A204.1 (cell line): ENCODE measurements at regions not wholly inside any gene's neighbourhood (a gene's known extent, or its start where the extent isn't known, plus 50 kb on each side); places are given as distances from the start of the nearest gene placed in this dataset.

Source experiments
- FAIRE-seq: peaks from 2 replicates; lab custom pipeline; 2012; peaks lifted over from hg19 to GRCh38; lab: Jason Lieb, UNC

- FAIRE-seq, result no peak
Observed at GRCh38 chr4:138561906-138562305, 319.8 kb upstream of the SLC7A11 start.

GRCh38 chr4:138561276-138561880 lies 319.2 kb upstream of the SLC7A11 start:
- FAIRE-seq, result no peak

DNA sequence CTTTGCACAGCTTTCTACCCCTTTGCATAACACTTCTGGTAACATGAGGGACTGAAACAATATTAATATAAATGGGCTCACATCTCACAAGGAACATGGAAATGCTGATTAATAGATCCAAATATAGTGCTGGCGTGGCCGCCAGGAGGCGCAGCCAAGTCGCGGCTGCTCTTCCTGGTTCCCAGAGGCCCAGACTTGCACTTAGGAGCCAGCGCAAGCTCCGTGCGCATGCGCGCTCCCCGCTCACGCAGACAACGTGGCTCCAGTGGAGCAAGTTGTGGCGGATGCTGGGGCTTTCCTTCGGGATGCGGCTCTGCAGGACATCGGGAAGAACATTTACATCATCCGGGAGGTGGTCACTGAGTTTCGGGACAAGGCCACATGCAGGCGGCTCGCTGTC lies 318.3 kb upstream of the SLC7A11 start:
- FAIRE-seq, result no peak

- FAIRE-seq, result no peak
Observed at GRCh38 chr4:138558886-138559285, 316.7 kb upstream of the SLC7A11 start.

GRCh38 chr4:138555584-138555983 lies 313.4 kb upstream of the SLC7A11 start:
- no peak for FAIRE-seq

- no peak for FAIRE-seq
Observed at GRCh38 chr4:138555108-138555507, 313.0 kb upstream of the SLC7A11 start.

GRCh38 chr4:138553001-138553845 lies 311.1 kb upstream of the SLC7A11 start:
- no peak for FAIRE-seq

DNA sequence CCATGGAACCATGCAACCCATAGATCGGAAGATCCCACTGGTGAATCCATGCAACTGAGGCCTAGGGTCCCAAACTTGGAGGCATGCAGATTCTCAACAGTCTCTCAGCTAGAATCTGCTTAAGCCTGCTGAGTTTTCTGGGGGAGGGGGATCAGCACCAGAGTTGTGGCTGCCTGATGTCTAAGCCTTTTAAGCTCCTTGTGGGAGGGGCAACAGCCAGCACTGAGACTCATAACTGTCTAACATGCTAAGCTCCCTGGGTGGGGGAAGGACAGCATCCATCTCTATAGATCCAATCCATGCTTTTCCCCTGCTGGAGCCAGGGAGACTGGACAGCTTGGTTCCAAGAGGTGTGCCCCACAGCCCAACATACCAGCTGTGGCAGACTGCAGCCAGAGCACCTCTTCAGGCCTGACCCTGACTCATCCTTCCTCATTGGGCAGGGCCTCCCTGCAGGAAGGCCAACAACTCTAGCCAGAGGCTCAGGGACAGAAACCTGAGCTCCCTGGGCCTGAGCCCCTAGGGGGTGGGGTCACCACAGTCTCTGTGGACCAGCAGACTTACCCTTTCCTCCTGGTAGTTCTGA lies 300.1 kb upstream of the SLC7A11 start:
- no peak for FAIRE-seq

DNA sequence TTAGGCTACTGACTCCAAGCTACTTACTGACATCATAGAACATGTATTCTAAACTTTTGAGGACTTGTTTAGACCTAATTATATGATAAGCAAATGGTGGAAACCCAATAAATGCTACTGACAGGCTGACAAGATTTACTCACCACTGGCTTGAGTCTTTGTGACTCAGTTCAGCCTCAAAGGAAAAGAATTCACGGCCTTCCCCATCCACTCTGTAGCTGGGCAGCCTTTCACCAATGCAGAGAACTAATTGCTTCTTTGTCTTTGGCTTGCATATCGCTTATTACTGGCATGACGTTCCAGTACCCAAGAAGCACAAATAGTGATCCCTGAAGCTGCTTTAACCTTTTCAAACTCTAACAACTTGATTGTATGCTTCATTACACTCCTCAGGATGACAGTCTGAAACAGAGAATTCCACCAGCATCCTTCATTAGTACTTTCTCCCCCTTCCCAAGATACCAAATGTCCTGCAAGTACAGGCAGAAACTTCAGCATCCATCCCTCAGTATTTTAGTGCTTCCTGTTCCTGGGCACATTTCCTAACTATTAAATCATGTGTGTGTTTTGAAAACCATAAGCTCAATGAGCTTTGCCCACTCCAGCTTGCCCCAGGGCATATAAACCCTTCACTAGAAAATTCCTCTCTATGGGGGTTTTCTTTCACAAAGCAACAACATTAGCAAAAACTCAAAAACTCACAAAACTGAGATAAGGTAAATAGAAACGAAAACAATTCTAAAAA lies 298.1 kb upstream of the SLC7A11 start:
- no peak for FAIRE-seq

DNA sequence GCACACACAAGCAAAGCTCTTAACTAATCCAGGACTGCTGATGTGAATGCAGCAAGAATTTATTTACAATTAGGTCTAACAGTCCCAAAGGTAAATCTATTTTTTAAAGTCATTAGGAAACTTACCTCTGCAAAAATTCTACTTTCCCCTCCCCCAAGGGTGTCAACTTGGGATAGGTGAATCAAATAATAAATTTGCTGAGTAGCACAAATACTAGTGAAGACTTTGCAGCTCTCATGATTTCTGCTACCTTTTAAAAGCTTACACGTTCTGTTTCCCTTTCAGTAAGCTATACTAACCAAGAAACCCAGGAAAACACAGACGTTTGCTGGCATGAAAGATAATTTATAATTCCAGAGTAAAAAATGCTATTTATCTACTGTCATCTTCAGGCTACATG lies 296.6 kb upstream of the SLC7A11 start:
- no peak for FAIRE-seq

GRCh38 chr4:138537731-138538490 lies 295.8 kb upstream of the SLC7A11 start:
- no peak for FAIRE-seq

GRCh38 chr4:138535316-138535715 lies 293.2 kb upstream of the SLC7A11 start:
- no peak for FAIRE-seq

- FAIRE-seq, result no peak
Observed at GRCh38 chr4:138522366-138522765, 280.2 kb upstream of the SLC7A11 start.

DNA sequence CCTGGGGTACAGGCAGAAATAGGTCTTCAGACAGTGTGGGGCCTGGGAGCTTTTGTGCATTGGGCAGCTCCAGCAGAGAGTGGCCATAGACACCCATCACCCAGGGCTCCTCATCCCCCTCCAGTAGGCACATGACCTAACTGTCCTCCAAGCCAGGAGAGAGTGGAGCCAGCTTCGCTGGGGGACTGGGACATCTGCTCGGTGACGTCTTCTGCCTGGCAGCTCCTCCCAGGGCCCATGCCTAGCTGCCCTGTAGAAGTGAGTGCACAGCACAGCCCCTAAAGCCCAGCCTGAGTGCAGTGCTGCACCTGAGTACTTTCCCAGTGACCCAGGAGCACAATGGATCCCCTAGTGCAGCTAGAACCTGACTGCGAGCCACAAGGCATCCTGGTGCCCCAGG lies 279.7 kb upstream of the SLC7A11 start:
- FAIRE-seq, result no peak

DNA sequence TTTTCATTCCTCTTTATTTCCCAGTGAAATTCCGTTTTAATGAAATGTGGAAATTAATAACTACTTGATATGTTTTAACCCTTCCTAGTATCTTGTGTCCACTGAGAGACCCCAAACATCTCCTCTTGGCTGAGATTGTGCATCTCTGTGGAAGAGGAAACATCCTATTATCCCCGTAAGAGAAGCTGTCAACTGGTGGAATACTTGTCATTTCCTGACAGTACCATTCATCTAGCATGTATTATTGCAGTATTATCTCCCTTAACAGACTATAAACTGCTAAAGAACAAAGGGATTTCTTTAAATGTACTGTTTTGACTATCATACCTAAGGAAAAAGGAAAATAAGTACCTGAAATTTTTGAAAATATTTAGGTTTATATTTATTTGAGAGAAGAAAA lies 277.3 kb upstream of the SLC7A11 start:
- no peak for FAIRE-seq

DNA sequence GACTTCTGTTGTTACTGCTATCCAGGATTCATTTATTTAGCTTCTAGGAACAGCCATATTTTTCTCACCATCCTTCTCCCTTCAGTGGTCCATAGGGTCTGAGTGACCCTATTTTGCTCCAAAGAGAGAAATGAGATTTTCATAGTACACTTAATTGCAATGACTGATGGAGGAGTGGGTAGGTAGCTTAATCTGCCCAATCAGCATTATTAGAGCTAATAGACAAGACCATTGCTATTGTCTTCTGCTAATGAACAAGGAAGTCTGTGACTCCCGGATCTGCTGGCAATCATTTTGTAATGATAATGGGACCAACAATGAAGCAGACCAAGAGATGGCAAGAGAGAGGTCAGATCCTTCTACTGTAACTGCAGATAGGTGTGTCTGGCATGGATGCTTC lies 271.4 kb upstream of the SLC7A11 start:
- FAIRE-seq, result no peak

GRCh38 chr4:138512756-138513155 lies 270.6 kb upstream of the SLC7A11 start:
- FAIRE-seq, result no peak

- FAIRE-seq, result no peak
Observed at GRCh38 chr4:138510053-138510452, 267.9 kb upstream of the SLC7A11 start.

GRCh38 chr4:138509346-138509745 lies 267.2 kb upstream of the SLC7A11 start:
- no peak for FAIRE-seq

- FAIRE-seq, result no peak
Observed at GRCh38 chr4:138507522-138507921, 265.4 kb upstream of the SLC7A11 start.

GRCh38 chr4:138501614-138502013 lies 259.5 kb upstream of the SLC7A11 start:
- no peak for FAIRE-seq

DNA sequence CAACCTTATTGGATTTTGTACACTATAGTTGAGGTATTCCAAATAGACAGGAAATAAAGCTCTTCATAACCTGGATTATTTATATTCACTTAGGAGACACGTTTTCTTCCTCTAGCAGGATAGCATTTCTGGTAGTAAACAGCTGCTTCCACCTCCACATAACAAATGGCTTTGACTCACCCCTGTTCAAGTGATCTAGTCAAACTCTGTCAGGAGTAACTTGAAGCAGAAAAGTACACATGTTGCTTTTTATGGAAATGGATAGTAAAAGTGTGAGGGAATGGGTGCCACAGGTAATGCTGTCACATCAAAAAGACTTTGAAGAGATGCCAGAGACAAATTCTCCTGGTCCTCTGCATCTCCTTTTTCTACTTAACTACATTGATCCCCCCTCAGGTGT lies 258.7 kb upstream of the SLC7A11 start:
- no peak for FAIRE-seq
